Natural killer cell (primary cell): ENCODE measurements at regions not wholly inside any gene's neighbourhood (a gene's known extent, or its start where the extent isn't known, plus 50 kb on each side); places are given as distances from the start of the nearest gene placed in this dataset.

Experiments used
- ATAC-seq, 3 donors: fragments of 150-1000 bp in 2 of 3; fragments of 200-7000 bp in 1 of 3; cut with Tn5 transposase; 1 replicate in 1 of 3; 2 replicates in 2 of 3; pipeline ENCODE4 v1.10.0; 2021; ENCODE audit warnings: mild to moderate bottlenecking in 2 of 3, moderate library complexity in 2 of 3
- DNase-seq, 2 donors: peaks; one replicate each; pipeline versions ENCODE4 v3.0.0 to v3.0.0-alpha.2; 2013 to 2021; ENCODE audit warnings: mixed read lengths in 1 of 2
- H3K27ac ChIP-seq: one replicate; pipeline ENCODE4 v1.5.1; 2013; ENCODE audit warnings: mild to moderate bottlenecking, low read length
- H3K27me3 ChIP-seq: one replicate; pipeline ENCODE4 v1.6.1; 2013; ENCODE audit warnings: low read length; ENCODE audit not compliant: control insufficient read depth, insufficient read depth
- H3K36me3 ChIP-seq: one replicate; pipeline ENCODE4 v1.6.1; 2013; ENCODE audit warnings: low read length; ENCODE audit not compliant: control insufficient read depth, insufficient read depth
- H3K4me1 ChIP-seq: one replicate; pipeline ENCODE4 v1.6.1; 2013; ENCODE audit warnings: low read length; ENCODE audit not compliant: control insufficient read depth, insufficient read depth
- H3K4me3 ChIP-seq: one replicate; pipeline ENCODE4 v1.5.1; 2013; ENCODE audit warnings: low read length
- H3K9me3 ChIP-seq: one replicate; pipeline ENCODE4 v1.6.1; 2013; ENCODE audit warnings: low read length; ENCODE audit not compliant: control insufficient read depth, insufficient read depth
- H3K27ac Mint-ChIP-seq, 2 donors: one replicate each; pipeline ENCODE4 v1.8.0; 2022; ENCODE audit warnings: mild to moderate bottlenecking in 2 of 2, mixed read lengths in 2 of 2, moderate library complexity in 1 of 2
- H3K27me3 Mint-ChIP-seq, 2 donors: one replicate each; pipeline ENCODE4 v1.8.0; 2022; ENCODE audit warnings: low read depth in 2 of 2, mixed read lengths in 2 of 2
- H3K36me3 Mint-ChIP-seq: one replicate; pipeline ENCODE4 v1.8.0; 2022; ENCODE audit warnings: mixed read lengths
- H3K4me1 Mint-ChIP-seq, 2 donors: one replicate each; pipeline ENCODE4 v1.8.0; 2022; ENCODE audit warnings: mixed read lengths in 2 of 2
- H3K4me3 Mint-ChIP-seq: one replicate; pipeline ENCODE4 v1.8.0; 2022; ENCODE audit warnings: mild to moderate bottlenecking, moderate library complexity, mixed read lengths
- H3K9me3 Mint-ChIP-seq, 2 donors: one replicate each; pipeline ENCODE4 v1.8.0; 2022; ENCODE audit warnings: mixed read lengths in 2 of 2
- WGBS: methylation state at CpG from one replicate; pipeline ENCODE4 v1.1.7; 2013; ENCODE audit warnings: missing lambda C conversion rate; ENCODE audit not compliant: insufficient coverage; 5-methylcytosine and 5-hydroxymethylcytosine counted together
- intact Hi-C: fragments of 100-400 bp; cut with micrococcal nuclease; formaldehyde crosslinking; loops from one replicate; pipeline ENCODE4 v1.14.2; 2022
- TF ChIP-seq, protein P1 (sequence below): fragments of 200-600 bp; IDR thresholded peaks from one replicate; pipeline ENCODE4 v1.8.0; 2022; ENCODE audit warnings: antibody characterized with exemption

DNA sequence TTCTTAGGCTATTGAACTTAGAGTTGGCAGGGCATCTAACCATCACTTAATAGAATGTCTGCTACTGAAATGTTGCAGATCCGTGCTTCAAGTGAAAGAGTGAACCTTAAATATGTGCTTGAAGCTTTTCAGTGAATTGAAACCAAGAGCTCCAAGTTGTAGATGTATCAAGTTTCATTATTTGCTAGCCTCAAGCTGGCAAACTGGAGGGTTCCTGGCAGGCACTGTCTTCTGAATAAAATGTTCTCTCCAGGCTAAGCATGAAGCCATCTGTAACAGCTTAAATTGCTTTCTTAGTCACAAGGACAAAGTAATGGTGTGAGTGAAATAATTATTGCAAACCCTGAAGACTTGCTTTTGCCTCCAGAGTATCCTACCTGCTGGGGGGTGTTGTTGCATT, 415.0 kb upstream of the SPRY2 start:
- Histone ChIP-seq H3K9me3 (no peaks in the 10 kb centered on the region), H3K4me1 (no peaks in the 10 kb centered on the region), H3K27ac (no peak overlapping the region), H3K36me3 (no peaks in the 10 kb centered on the region), H3K4me3 (no peak overlapping the region), H3K27me3 (no peaks in the 10 kb centered on the region)
- intact Hi-C loops = no loop called here
- DNase-seq = no peak
- ATAC-seq = no peak
- H3K27ac Mint-ChIP-seq = no peak overlapping the region
- H3K4me3 Mint-ChIP-seq = no peak overlapping the region
- peaks cover 12 to 16% of the 10 kb centered on the region in 2 donors for H3K4me1 Mint-ChIP-seq
- 91% methylated on average over 1 of the region's 1 CpG for WGBS
- H3K36me3 Mint-ChIP-seq = no peaks in the 10 kb centered on the region
- TF ChIP-seq, protein P1, sequence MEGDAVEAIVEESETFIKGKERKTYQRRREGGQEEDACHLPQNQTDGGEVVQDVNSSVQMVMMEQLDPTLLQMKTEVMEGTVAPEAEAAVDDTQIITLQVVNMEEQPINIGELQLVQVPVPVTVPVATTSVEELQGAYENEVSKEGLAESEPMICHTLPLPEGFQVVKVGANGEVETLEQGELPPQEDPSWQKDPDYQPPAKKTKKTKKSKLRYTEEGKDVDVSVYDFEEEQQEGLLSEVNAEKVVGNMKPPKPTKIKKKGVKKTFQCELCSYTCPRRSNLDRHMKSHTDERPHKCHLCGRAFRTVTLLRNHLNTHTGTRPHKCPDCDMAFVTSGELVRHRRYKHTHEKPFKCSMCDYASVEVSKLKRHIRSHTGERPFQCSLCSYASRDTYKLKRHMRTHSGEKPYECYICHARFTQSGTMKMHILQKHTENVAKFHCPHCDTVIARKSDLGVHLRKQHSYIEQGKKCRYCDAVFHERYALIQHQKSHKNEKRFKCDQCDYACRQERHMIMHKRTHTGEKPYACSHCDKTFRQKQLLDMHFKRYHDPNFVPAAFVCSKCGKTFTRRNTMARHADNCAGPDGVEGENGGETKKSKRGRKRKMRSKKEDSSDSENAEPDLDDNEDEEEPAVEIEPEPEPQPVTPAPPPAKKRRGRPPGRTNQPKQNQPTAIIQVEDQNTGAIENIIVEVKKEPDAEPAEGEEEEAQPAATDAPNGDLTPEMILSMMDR = no peak
- peaks cover 20 to 61% of the 10 kb centered on the region in 2 donors for H3K27me3 Mint-ChIP-seq
- no peaks in the 10 kb centered on the region for H3K9me3 Mint-ChIP-seq

DNA sequence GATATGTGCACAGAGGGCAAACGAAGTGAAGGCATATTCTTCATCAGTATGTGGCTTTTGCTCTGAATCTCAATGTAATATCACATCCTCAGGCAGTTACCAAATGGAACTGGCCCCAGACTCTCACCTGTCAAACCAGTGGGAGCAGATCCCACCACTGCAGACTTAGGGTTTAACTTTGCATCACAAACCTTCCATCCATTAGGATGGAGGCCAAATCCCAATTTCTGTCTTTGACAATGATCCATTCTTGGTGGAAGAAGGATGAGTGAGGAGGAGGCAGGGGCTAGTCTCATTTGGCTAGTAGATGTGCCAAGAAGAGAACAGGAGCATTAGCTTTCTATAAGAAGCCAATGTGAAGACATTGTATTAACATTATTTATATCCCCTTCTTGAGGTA, 413.5 kb upstream of the SPRY2 start:
- no peaks in the 10 kb centered on the region for H3K27me3 ChIP-seq
- H3K4me3 Mint-ChIP-seq = no peak overlapping the region
- no peaks in the 10 kb centered on the region for H3K36me3 Mint-ChIP-seq
- intact Hi-C loops = no loop called here
- H3K4me1 Mint-ChIP-seq = peaks cover 12 to 16% of the 10 kb centered on the region in 2 donors
- no peaks in the 10 kb centered on the region for H3K9me3 ChIP-seq
- ATAC-seq (no peak), DNase-seq (no peak)
- H3K27ac Mint-ChIP-seq = no peak overlapping the region
- TF ChIP-seq, protein P1 = no peak
- H3K27ac ChIP-seq = no peak overlapping the region
- no peaks in the 10 kb centered on the region for H3K9me3 Mint-ChIP-seq
- H3K27me3 Mint-ChIP-seq = peaks cover 22 to 65% of the 10 kb centered on the region in 2 donors
- no peaks in the 10 kb centered on the region for H3K4me1 ChIP-seq
- 60% methylated on average over 1 of the region's 1 CpG for WGBS
- no peak overlapping the region for H3K4me3 ChIP-seq
- no peaks in the 10 kb centered on the region for H3K36me3 ChIP-seq

DNA sequence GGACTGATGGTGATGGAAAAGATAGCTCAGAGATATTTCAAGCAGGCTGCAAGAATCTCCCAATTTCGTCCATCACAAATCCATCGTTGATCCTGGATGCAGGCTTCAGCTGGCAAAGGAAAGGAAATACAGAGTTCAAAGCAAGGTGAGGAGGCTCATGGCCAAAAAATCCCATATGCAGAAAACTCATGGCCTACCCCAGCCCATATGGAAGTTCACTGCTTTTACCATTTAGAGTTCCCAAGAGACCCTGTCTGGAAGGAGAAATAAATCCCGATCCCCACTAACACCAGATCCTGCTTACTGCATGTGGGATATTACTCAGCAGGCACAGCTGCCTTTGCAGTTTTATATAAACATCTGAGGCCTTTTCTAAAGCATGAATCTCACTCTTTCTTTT, 412.9 kb upstream of the SPRY2 start:
- Histone ChIP-seq H3K27me3 (no peaks in the 10 kb centered on the region), H3K36me3 (no peaks in the 10 kb centered on the region), H3K4me3 (no peak overlapping the region), H3K9me3 (no peaks in the 10 kb centered on the region), H3K4me1 (no peaks in the 10 kb centered on the region), H3K27ac (no peak overlapping the region)
- TF ChIP-seq, protein P1 = no peak
- ATAC-seq (no peak), DNase-seq (no peak)
- Mint-ChIP-seq H3K4me3 (no peak overlapping the region), H3K4me1 (peaks cover 12 to 16% of the 10 kb centered on the region in 2 donors), H3K36me3 (no peaks in the 10 kb centered on the region), H3K27me3 (peaks cover 23 to 67% of the 10 kb centered on the region in 2 donors), H3K27ac (no peak overlapping the region), H3K9me3 (no peaks in the 10 kb centered on the region)
- WGBS = 93% methylated on average over 3 of the region's 3 CpGs
- intact Hi-C loops = no loop called here

DNA sequence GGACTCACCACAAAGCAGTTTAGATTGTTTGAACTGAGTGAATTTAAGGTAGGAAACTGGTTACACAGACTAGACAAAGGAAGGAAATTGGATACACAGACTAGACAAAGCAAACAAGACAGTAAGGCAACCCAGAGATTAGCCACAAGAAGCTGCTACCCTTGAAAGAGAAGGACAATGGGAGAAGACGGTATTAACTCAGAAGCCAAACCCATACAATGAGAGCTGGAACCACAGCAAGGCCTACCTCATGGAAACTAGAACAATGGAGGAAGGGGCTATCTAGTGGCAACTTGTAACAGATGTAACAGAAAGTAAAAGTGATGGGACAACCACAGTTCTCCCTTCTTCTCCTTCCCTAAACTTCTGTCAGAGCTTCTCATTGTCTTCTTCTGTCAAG, 410.9 kb upstream of the SPRY2 start:
- 92% methylated on average over 1 of the region's 1 CpG for WGBS

More for the DNA sequence above, 410.9 kb upstream of the SPRY2 start:
- Mint-ChIP-seq H3K36me3 (no peaks in the 10 kb centered on the region), H3K4me3 (no peak overlapping the region), H3K27ac (no peak overlapping the region), H3K27me3 (peaks cover 29 to 64% of the 10 kb centered on the region in 2 donors), H3K9me3 (no peaks in the 10 kb centered on the region), H3K4me1 (peaks cover 12 to 16% of the 10 kb centered on the region in 2 donors)
- DNase-seq (no peak), ATAC-seq (peak in 2 of 3 donors; percentile 33 to 41)
- intact Hi-C loops = no loop called here
- TF ChIP-seq, protein P1 = no peak
- H3K27me3 ChIP-seq = no peaks in the 10 kb centered on the region
- no peak overlapping the region for H3K27ac ChIP-seq
- no peaks in the 10 kb centered on the region for H3K36me3 ChIP-seq
- no peak overlapping the region for H3K4me3 ChIP-seq
- H3K9me3 ChIP-seq = no peaks in the 10 kb centered on the region
- no peaks in the 10 kb centered on the region for H3K4me1 ChIP-seq
